ENCODE measurements at regions not wholly inside any gene's neighbourhood (a gene's known extent, or its start where the extent isn't known, plus 50 kb on each side); places are given as distances from the start of the nearest gene placed in this dataset.

DNA sequence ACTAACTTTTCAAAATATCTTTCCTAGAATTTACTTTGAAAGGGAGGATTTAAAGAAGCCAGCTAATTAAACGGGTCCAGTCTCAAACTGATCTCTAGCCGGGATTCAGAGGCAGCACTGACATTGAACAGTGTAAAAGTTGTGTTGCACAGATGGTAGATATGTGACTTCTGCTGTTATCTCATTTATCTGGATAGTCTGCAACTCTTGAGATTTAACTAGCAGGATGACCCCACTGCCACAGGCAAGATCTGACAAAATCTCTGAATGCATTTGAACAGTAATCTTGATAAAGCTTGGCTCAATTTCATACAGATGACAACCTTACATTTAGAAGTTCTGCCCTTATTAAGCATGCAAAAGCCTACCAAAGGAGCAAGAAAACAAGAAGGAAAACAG, 138.0 kb upstream of the CPNE8 start:
- no peak for DNase-seq

DNA sequence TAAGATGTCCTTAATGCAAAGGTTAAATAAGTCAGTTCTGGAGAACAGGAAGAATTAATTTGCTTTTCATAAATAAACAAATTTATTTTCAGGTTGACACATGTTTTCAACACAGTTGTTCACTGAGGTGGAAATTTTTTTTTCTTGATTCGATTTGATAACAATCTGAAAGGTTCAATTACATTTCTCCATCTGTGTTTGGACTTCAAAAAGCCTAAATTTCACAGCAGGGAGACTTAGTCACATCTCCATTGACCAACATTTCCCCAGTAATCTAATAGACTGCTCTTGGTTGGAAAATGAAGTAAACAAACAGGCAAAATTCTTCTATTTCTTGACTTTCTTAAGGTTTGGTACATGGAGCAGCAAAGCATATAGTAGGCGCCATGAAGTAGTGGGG, 134.9 kb upstream of the CPNE8 start:
- DNase-seq = no peak

DNA sequence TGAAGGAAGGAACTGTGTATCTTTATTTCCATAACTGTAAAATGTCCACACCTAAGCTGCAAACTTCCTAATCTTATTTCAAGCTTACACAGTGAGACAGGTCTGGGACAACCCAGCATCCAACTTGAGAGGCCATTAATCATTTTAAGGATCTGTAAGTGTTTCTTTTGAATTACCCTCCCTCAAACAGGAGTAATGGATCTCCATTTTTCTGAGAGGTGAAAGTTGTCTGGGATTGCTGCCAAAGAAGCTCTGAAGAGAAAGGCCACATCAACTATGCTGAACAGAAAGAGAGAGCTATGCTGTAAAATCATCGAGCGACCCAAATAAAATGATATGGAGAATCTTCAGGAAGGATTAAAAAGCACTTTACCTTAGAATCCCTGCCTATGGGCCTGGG, 131.7 kb upstream of the CPNE8 start:
- DNase-seq = no peak

DNA sequence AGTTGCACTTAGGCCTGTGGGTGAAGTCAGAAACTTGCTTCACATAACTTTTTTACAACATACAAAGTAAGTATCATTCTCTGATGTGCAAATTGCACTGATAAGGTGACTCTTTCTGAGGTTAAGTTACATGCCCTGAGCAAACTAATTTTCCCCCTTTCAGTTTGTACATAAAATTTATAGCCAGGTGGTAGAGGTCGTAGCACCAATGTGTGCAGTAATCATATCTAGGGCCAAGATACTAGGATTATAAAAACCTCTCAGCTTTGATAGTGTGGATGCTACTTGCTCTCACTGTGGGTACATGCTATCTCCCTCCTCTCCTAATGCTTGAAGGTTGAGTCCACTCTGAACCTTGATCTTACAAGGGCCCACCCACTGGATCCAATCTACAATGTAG, 130.7 kb upstream of the CPNE8 start:
- DNase-seq = no peak

DNA sequence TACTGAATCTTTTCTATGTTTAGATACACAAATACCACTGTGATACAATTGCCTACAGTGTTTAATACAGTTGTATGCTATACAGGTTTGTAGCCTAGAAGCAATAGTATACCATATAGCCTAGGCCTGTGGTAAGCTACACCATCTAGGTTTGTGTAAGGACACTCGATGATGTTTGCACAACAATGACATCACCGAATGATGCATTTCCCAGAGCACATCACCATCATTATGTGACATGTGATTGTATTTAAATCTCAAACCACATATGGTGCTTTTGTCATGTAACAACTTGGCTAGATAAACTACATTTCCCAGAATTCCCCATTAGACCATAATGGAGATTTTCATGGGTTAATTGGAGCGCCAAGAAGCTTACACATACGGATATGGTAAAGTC, 128.4 kb upstream of the CPNE8 start:
- DNase-seq = no peak

DNA sequence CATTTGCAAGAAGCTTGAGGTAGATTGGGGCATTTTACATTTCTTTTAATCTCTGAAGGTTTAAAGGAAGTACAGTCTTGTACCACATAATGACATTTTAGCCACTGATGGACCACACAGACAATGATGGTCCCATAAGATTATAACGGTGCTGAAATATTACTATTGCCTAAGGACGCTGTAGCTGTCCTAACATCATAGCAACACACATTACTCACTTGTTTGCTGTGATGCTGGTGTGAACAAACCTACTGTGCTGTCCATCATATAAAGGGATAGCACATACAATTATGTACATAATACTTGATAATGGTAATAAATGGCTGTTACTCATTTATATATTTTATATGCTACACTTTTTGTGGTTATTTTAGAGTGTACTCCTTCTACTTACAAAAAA, 127.1 kb upstream of the CPNE8 start:
- no peak for DNase-seq

DNA sequence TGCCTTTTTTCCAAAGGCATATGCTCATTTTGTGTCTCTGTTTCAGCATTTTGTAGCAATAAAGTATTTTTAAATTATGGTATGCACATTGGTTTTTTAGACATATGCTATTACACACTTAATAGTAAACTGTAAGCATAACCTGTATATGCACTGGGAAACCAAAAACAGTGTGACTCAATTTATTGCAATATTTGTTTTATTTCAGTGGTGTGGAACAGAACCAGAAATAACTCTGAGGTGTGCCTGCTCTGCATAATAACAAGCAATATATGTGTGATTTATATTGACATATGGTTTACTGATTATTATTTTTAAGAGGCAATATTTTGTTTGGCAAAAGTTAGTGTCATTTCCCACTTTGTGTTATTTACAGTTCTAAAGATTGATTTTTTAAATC, 126.6 kb upstream of the CPNE8 start:
- DNase-seq = no peak

DNA sequence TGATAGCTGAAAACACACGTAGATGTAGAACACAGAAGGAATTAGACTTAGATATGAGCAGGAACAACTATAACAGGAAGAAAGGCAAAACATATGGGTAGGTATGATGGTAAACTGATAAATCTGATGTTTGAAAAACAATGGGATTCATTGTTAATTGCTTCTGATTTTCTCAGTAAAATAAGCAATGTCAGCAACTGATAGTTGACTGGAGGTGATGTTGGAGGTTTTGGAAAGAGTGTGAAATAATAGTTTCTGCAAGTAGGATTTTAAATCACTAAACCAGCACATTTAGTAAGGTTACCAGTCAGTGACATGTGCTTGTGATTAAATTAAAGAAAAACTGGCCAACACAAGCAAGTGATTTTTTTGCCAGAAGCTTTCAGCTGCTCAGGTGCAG, 123.0 kb upstream of the CPNE8 start:
- DNase-seq = no peak

DNA sequence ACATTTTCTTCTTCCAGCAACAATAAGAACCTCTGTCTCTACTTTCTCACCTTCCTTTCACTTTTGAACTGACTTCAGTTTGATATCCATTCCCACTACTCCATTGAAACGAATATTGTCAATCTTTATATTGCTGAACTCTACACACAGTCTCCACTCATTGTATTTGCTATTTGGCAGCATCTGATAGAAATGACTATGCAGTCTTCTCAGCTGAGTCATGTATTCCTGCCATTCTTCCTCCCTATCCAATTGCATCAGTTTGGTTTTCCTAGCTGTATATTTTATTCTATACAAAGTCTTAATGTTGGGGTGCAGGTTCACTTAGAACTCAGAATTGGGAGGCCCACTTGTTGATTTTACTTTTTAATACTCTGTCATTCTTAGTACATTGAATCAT, 107.5 kb upstream of the CPNE8 start:
- no peak for DNase-seq

DNA sequence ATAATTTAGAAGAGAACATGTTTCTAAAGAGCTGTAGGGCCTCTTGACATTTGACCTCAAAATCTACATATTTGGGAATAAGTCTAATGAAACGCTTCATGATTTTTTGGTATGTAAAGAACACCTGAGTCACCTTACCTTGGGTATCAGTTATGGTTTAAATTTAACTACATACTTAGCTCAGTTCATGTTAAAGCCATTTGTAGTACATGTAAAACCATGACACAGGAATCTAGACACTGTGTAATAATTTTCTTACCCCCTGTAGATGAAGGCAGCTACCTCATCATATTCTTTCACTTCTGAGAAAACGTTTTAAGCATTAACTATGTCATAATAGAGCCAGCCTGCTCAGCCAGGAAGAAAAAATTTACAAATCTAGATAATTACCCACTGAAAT, 105.8 kb upstream of the CPNE8 start:
- DNase-seq = no peak

DNA sequence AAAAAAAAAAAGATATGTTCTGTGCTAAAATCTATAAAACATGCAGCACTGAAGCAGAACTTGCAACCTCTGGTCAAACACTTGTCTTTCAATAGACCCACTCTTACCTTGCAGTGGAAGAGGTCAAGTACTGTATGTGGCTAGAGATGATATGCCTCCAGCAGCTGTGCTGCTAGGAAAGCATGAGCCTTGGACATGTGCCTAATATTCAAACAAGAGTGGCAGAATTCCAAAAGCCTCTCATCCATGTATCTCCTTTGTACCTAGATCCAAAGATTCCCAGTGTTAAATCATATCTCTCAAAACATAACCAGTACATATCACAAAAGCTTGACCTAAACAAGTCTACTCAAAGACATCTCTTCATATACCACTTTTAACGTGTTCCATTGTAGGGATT, 105.0 kb upstream of the CPNE8 start:
- DNase-seq = no peak

DNA sequence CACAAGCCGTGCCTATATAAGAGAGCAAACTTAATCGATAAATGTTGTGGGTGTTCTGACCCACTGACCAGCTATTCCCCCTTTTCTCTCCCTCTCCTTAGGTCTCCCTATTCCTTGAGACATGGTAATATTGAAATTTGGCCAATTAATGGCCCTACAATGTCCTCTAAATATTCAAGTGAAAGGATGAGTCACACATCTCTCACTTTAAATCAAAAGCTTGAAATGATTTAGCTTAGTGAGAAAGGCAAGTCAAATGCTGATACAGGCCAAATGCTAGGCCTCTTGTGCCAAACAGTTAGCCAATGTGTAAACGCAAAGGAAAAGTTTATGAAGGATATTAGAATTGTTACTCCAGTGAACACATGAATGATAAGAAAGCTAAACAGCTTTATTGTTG, 102.2 kb upstream of the CPNE8 start:
- no peak for DNase-seq

DNA sequence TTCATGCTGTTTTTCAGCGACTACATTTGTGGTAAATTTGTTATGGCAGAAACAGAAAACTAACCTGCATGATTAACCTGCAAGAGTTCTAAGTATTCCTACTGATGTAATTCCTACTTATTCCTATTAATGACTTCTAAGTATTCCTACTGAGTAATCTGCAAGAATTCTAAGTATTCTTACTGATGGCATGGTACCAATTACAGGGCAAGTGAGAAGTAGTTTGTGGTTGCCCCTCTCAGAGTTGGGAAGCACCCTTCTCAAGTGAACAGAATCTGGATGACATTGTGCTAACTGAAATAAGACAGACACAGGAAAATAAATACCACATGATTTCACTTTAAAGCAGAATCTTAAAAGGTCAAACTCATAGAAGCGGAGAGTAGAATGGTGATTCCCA, 100.9 kb upstream of the CPNE8 start:
- DNase-seq = no peak

DNA sequence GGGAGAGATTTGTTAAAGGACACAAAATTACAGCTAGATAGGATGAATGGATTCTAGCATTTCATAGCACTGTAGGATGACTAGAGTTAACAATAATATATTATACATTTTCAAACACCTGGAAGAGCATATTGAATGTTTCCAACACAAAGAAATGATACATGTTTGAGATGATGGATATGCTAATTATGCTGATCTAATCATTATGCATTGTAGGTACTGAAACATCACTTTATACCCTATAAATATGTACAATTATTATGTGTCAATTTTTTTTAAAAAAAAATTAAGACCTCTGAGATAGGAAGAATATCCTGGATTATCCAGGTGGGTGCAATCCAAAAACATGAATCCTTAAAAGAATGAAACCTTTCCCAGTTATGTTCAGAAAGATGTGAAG, 100.3 kb upstream of the CPNE8 start:
- no peak for DNase-seq

DNA sequence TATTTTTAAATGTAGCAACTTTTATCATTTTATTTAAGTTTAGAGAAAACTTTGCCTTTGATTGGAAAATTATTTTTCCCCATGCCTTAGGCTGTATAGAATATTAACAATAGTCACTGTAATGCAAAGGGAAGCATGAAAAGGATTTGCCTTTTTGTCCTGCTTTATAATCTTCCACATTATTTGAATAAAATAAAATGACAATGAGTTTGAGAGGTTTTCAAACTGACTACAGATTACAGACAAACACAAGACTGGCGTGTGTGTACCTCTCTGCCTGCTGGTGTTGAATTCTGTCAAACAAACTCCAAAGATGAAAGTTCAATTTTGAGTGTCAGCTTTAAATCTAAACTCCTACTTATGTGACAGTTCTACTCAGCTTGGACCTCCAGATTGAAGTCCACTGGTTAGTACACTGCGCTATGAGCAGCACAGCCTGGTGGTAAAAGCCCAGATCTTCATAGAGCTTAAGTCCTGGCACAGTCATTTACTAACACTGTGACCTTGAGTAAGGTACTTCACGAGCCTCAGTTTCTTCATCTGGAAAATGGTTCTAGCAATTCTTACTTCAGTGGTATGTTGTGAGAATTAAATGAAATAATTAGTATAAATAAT, 98.3 kb upstream of the CPNE8 start:
- no peak for DNase-seq

DNA sequence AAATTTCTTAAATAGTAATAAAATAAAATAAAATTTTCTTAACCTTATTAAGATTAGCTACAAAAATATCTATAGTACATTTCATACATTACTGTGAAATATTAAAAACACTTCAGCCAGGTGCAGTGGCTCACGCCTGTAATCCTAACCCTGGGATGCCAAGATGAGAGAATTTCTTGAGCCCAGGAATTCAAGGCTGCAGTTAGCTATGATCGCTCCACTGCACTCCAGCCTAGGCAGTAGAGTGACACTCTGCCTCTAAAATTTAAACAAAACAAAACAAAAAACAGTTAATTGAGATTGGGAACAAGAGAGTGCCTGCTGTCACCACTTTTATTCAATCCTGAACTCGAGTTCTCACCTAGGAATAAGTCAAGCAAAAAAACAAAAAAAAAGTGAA, 95.0 kb upstream of the CPNE8 start:
- DNase-seq = no peak

DNA sequence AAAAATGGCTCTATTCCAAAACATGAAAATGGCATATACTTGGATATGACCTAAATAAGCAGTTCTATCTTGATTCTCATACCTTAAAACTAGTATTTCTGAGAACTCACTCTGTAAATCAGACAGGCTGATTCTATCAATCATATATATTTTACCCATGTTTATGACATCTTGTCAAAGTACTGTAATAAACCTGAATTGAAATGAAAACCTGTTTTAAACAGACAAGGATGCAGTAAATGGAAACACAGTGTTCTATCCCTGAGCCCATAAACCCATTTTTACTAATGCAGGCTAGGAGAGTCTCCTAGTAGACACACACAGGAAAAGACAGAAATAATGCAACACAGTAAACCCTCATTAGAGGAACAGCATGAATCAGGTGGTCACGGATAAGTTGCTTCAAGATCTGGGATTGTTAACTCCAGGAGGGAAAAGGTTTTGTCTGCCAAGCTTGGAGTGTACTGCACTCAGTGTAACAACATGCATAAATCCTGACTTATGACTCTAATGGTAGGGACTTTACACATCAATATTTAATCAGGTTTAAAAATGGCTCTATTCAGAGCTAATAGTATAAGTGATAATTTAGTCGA, 93.6 kb upstream of the CPNE8 start:
- no peak for DNase-seq

DNA sequence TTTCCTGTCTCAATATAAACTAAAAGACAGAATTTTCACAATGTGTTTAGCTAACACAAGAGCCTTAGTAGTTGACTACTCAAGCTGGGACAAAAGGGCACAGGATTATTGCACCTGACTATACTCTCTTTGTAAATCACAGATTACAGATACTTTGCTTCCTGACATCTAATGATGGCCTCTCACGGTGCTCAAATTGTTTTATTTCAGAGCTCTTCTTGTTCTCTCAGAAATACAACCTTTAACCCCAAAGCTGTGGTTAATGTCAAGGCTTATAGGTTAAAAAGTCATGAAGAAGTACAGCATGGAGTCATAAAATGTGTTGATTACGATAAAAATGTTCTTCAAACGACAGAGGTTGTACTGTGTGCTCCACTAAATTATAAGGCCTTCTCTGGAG, 89.9 kb upstream of the CPNE8 start:
- no peak for DNase-seq

DNA sequence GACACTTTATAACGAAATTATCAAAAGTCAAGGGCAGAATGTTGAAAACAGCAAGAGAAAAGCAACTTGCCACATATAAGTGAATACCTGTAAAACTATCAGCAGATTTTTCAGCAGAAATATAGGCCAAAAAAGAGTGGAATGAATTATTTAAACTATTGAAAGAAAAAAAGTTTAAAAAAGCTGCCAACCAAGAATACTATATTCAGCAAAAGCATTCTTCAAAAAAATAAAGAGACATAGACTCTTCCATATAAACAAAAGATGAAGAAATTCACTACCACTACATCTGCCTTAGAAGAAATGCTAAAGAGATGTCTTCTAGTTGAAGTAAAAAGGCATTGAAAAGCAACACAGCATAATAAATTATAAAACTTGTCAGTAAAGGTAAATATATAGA, 80.6 kb upstream of the CPNE8 start:
- DNase-seq = no peak

DNA sequence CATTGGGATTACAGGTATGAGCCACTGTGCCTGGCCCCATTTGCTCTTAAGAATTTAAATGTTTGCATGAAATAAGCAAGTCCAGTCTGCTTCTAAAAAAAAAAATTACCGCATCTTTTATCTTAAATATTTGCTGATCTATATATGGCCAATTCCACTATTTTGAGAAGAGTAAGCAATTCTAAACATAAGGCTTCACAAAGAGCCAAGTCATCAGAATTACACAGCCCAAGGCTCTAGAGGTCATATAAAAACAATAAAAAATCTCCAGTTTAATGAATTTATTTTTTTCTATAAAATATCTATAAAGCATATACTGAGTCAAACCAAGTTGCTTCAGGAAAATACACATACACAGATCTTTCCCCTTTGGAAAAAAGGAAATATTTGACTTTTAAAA, 79.0 kb upstream of the CPNE8 start:
- DNase-seq = no peak

DNA sequence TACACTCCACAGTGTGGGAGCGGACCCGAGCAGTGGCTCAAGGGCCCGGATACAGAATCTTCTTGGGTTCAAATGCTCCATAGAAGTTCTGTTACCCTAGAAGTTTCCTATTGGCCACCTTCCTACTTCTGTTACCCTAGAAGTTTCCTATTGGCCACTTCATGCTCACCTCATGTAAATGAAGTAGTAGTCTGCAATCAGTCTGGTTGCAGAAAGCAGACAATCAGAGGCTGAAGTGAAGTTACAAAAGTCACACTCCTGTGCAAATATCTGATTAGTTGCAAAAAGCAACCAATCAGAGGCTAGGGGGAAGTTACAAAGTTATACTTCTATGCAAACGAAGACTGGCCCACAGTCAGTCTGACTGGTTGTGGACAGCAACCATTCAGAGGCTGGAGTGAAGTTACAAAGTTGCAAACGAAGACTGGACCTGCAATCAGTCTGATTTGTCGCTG, 77.8 kb upstream of the CPNE8 start:
- no peak for DNase-seq

DNA sequence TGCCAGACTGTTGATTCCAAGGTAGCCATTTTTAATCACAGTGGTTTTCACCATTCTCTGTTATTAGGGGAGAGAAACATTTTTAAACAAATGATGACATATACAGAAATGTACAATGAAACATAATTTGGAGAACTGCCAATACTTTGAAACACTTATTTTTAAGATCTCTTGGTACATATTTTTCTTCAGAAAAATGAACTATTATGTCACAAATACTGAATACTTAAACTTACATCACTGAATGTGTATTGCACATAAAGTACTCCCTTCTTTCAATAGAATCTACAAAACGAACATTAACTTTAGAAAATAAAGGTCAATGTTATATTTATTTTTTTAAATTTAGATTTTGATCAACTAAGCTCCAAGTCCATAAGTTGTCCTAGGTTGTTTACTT, 71.7 kb upstream of the CPNE8 start:
- no peak for DNase-seq

DNA sequence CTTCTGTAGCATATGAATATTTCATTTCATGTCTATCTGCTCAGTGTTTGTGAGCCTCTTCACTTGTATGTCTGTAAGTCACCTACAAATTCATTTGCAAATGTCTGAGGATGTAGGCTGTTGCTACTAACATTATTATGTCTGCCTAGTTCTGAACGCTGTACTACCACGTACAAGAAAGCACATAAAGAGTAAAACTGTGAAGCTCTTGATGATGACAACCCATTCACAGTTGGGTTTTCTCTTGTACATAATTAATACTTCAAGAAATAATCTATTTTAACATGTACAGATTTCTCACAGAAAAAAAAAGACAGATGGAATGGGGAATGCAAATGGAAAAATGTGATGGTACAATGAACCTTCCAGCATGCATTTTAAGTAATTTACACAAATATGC, 64.3 kb upstream of the CPNE8 start:
- no peak for DNase-seq

DNA sequence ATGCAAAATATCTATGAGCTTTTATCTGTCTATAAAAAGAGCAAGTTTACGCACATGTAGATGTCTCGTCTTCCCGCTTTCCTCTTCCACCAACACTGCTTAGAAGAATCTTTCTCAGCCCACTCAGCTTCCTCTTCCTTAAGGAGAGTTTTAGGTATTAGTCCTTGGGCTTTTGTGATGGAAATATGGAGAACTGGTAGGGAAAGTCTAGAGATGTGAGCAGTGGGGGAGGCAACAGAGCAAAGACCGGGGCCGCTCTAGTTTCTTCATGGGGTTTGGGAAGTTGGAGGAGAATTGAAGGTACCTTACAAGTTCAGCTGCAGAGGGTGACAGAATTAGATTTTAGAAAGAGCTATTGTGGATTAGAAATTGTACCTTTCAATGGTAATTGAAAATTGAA, 56.3 kb upstream of the CPNE8 start:
- no peak for DNase-seq

DNA sequence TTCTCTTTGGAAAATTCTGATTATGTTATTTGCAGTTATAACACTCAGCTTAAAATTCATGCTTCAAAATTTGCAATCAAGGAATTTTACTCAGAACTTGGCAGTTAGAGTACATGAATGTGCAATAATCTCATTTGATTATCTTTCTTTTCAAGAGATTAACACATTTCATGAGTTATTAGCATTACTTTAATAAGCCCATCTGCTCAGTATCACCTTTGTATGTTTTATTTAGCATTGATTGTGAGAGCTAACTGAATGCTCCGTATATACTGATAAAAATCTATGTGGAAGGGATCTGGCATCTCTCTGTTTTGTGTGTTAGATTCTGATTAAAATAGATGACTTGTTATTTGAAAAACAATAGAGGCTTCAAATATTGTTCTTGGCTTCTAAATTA, 55.6 kb upstream of the CPNE8 start:
- no peak for DNase-seq

DNA sequence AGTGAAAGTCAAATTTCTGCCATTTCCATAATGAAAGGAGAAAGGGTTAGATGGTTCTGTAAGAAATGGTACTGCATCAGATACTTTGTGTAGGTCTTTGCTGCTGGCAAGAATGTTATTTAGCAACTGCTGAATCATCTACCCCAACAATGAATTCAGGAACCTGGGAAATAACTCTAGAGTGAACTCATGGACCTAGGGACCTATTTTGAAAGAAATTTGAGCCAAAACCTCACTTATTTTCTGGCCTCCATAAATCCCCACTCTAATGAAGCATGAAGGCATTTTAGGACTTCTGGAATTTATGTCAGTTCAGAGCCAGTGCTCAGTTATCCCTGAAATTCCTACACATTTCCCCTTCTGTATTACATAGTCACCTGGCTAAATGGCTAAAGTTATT, 50.9 kb upstream of the CPNE8 start:
- no peak for DNase-seq

Data from hematopoietic multipotent progenitor cell treated with erythropoietin and hydrocortisone succinate and interleukin-3 and kit ligand, for 8 days (in vitro differentiated cells).